ENCODE measurements at regions not wholly inside any gene's neighbourhood (a gene's known extent, or its start where the extent isn't known, plus 50 kb on each side); places are given as distances from the start of the nearest gene placed in this dataset.

- TF ChIP-seq CTCF (IDR thresholded peaks at IDR 0.05; ENCODE audit: insufficient read depth, low read length): no peak
- TF ChIP-seq REST (IDR thresholded peaks at IDR 0.05; ENCODE audit: insufficient replicate concordance, low read depth): no peak
Observed at GRCh38 chr1:177411381-177411780, 240.6 kb downstream of the BRINP2 start.
